Activated T-helper 17 cell treated with anti-CD3 and anti-CD28 coated beads, Interleukin-2, amount 50 U/mL, for 72 hours (primary cell): ENCODE measurements at regions not wholly inside any gene's neighbourhood (a gene's known extent, or its start where the extent isn't known, plus 50 kb on each side); places are given as distances from the start of the nearest gene placed in this dataset.
"Not testable (repeated sequence)": the region's sequence is repeated elsewhere in the genome, so short reads cannot be mapped to it uniquely, and the experiment has no call there.

ENCODE experiments used
- ATAC-seq: fragments of 150-1000 bp; cut with Tn5 transposase; replicated peaks from 2 replicates; pipeline ENCODE4 v1.10.0; 2021; ENCODE audit warnings: mild to moderate bottlenecking, moderate library complexity
- H3K27ac Mint-ChIP-seq: one replicate; pipeline ENCODE4 v1.8.0; 2022; ENCODE audit warnings: mixed read lengths
- H3K27me3 Mint-ChIP-seq: one replicate; pipeline ENCODE4 v1.8.0; 2022; ENCODE audit warnings: mixed read lengths
- H3K36me3 Mint-ChIP-seq: one replicate; pipeline ENCODE4 v1.8.0; 2022; ENCODE audit warnings: low read depth, mild to moderate bottlenecking, mixed read lengths
- H3K4me1 Mint-ChIP-seq: one replicate; pipeline ENCODE4 v1.8.0; 2022; ENCODE audit warnings: mixed read lengths
- H3K4me3 Mint-ChIP-seq: one replicate; pipeline ENCODE4 v1.8.0; 2022; ENCODE audit warnings: mild to moderate bottlenecking, mixed read lengths
- H3K9me3 Mint-ChIP-seq: one replicate; pipeline ENCODE4 v1.8.0; 2022; ENCODE audit warnings: mixed read lengths

DNA sequence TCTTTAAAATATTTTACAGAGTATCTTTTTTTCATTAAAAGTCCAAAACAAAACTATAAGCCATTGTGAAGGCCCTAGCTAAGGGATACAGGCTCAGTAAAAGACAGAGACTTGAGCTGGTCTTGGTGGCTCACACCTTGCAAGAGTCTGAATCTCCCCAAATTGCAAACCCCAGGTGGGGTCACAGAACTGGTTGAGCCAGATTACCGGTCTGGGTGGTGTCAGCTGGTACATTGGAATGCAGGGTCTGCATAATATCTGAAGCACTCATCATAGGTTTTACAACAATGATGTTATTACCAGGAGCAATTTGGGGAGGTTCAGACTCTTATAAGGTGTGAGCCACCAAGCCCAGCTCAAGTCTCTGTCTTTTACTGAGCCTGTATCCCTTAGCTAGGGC is 201.2 kb upstream of the ARPP21 start:
- Mint-ChIP-seq H3K4me3 (no peak overlapping the region), H3K27me3 (no peaks in the 10 kb centered on the region), H3K4me1 (no peaks in the 10 kb centered on the region), H3K36me3 (no peaks in the 10 kb centered on the region), H3K27ac (no peak overlapping the region), H3K9me3 (peaks cover 11% of the 10 kb centered on the region)
- ATAC-seq, result no peak

DNA sequence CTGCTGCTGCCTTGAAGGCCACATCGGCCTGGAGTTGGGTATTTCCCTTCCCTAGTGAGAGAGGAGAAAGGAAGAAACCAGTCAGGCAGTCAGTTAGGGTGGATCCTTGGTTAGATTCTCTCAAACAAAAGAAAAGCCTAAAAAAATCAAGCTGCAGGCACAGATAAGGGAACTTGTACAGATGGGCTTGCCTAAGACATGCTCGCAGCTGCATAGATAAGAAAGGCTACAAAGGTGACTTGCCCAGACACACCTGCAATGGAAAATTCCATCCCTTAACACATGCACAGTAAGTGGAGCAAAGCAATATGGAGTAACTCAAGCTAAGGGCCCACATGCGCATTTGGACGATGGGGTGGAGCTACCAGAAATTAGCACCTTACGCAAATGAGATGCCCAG is 199.7 kb upstream of the ARPP21 start:
- Mint-ChIP-seq H3K36me3 (no peaks in the 10 kb centered on the region), H3K4me1 (no peaks in the 10 kb centered on the region), H3K4me3 (no peak overlapping the region), H3K27ac (no peak overlapping the region), H3K27me3 (no peaks in the 10 kb centered on the region), H3K9me3 (peaks cover 19% of the 10 kb centered on the region)
- no peak for ATAC-seq

DNA sequence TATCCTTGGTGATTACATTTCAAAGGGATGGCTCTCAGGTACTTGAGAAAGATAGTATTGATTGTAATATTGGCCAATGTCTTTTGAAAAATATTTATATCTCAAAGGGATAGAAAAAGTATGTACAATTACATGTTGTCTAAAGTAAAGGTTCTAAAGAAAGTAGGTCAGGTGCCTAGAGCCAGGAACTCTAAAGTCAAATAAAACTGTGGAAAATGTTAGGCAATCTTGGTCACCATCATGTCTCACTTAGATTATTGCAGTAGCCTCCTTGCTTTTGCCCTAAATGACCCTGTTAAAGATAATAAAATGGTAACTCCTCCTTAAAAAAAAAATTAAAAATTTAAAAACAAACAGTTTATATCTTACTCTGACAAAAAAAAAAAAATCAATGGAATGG is 198.5 kb upstream of the ARPP21 start:
- no peak for ATAC-seq
- no peaks in the 10 kb centered on the region for H3K36me3 Mint-ChIP-seq
- no peaks in the 10 kb centered on the region for H3K27me3 Mint-ChIP-seq
- no peak overlapping the region for H3K4me3 Mint-ChIP-seq
- H3K27ac Mint-ChIP-seq, result no peak overlapping the region
- H3K4me1 Mint-ChIP-seq, result no peaks in the 10 kb centered on the region
- peaks cover 19% of the 10 kb centered on the region for H3K9me3 Mint-ChIP-seq

DNA sequence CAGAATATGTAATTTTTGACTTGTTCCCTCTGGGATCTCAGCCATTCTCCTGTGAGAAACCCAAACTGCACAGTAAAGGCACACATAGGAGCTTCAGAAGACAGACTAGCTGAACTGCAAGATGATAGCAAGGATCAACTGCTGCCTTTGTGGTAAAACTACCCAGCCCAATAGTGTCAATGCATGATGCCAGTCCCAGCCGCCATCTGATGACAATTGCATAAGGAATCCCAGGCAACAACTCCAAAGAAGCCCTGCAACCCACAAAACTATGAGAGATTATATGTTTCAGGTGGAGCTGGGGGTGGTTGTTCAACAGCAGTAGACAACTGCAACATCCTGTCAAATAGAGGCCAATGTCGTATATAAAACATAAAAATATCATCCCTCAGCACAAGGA is 192.4 kb upstream of the ARPP21 start:
- Mint-ChIP-seq H3K27me3 (no peaks in the 10 kb centered on the region), H3K9me3 (peaks cover 16% of the 10 kb centered on the region), H3K27ac (no peak overlapping the region), H3K36me3 (no peaks in the 10 kb centered on the region), H3K4me3 (no peak overlapping the region), H3K4me1 (no peaks in the 10 kb centered on the region)
- ATAC-seq, result no peak

DNA sequence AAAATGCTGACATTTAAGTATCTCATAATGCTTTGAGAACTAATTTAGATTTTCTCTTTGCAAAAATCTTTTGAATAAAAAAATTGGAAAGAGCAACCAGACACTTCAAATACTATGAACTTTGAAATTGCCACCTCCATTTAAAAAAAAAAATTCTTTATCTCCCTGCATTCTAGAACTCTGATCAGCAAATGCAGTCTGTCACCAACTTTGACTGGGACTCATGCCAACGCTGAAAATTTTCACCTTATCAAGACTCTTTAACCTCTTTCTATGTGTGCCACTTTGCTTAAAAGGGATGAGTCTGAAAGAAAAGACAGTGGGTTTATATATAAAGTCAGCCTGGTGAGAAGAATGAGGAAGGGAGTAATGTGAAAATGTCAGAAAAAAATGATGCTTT is 191.2 kb upstream of the ARPP21 start:
- Mint-ChIP-seq H3K27ac (no peak overlapping the region), H3K27me3 (no peaks in the 10 kb centered on the region), H3K4me3 (no peak overlapping the region), H3K9me3 (peaks cover 11% of the 10 kb centered on the region), H3K36me3 (no peaks in the 10 kb centered on the region), H3K4me1 (no peaks in the 10 kb centered on the region)
- no peak for ATAC-seq

DNA sequence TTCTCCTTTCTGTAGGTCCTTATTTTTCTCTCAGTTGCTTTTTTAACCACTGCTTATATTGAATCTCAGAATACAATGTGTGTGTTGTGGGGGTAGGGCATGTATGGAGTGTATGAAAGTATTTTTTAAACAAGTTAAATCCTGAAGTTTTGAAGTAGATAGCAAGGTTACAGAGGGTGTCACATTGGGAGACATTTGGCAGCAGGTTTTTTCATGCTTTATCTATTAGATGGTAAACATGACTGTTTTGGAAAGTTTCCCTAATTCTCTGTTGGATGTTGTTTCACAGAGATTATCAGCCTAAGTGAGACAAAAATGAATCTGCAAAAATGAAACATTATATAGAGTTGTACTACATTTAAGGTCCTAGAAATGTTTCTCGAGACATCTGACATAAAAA is 190.6 kb upstream of the ARPP21 start:
- no peaks in the 10 kb centered on the region for H3K36me3 Mint-ChIP-seq
- no peak overlapping the region for H3K27ac Mint-ChIP-seq
- no peaks in the 10 kb centered on the region for H3K27me3 Mint-ChIP-seq
- no peak for ATAC-seq
- no peak overlapping the region for H3K4me3 Mint-ChIP-seq
- peaks cover 12% of the 10 kb centered on the region for H3K9me3 Mint-ChIP-seq
- no peaks in the 10 kb centered on the region for H3K4me1 Mint-ChIP-seq

DNA sequence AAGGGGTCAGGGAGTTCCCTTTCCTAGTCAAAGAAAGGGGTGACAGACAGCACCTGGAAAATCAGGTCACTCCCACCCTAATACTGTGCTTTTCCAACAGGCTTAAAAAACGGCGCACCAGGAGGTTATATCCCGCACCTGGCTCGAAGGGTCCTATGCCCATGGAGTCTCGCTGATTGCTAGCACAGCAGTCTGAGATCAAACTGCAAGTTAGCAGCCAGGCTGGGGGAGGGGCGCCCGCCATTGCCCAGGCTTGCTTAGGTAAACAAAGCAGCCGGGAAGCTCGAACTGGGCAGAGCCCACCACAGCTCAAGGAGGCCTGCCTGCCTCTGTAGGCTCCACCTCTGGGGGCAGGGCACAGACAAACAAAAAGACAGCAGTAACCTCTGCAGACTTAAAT is 184.5 kb upstream of the ARPP21 start:
- not testable (repeated sequence) for H3K4me1 Mint-ChIP-seq, ATAC-seq, H3K27me3 Mint-ChIP-seq, H3K36me3 Mint-ChIP-seq, H3K27ac Mint-ChIP-seq, H3K4me3 Mint-ChIP-seq
- H3K9me3 Mint-ChIP-seq, result peaks cover 27% of the 10 kb centered on the region

DNA sequence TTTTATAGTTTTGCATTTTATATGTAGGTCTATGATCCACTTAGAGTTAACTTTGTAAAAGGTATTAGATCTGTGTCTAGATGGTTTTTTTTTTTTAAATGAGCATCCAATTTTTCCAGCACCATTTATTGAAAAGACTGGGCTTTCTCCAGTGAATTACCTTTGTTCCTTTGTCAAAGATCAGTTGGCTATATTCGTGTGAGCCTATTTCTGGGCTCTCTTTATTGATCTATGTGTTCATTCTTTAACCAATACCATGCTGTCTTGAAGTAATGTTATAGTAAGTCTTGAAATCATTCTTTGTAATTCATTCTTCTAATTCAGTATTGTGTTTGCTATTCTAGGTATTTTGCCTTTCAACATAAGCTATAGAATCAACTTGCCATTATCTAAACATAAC is 165.4 kb upstream of the ARPP21 start:
- H3K9me3 Mint-ChIP-seq, result peaks cover 13% of the 10 kb centered on the region
- H3K27ac Mint-ChIP-seq, result no peak overlapping the region
- no peaks in the 10 kb centered on the region for H3K4me1 Mint-ChIP-seq
- no peaks in the 10 kb centered on the region for H3K36me3 Mint-ChIP-seq
- H3K4me3 Mint-ChIP-seq, result no peak overlapping the region
- no peaks in the 10 kb centered on the region for H3K27me3 Mint-ChIP-seq
- no peak for ATAC-seq

DNA sequence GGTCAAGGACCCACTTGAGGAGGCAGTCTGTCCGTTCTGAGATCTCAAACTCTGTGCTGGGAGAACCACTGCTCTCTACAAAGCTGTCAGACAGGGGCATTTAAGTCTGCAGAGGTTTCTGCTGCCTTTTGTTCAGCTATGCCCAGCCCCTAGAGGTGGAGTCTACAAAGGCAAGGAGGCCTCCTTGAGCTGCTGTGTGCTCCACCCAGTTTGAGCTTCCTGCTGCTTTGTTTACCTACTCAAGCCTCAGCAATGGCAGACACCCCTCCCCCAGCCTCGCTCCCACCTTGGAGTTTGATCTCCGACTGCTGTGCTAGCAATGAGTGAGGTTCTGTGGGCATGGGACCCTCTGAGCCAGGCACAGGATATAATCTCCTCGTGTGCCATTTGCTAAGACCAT is 156.8 kb upstream of the ARPP21 start:
- not testable (repeated sequence) for H3K9me3 Mint-ChIP-seq, H3K36me3 Mint-ChIP-seq, H3K4me3 Mint-ChIP-seq, ATAC-seq, H3K4me1 Mint-ChIP-seq, H3K27me3 Mint-ChIP-seq, H3K27ac Mint-ChIP-seq

DNA sequence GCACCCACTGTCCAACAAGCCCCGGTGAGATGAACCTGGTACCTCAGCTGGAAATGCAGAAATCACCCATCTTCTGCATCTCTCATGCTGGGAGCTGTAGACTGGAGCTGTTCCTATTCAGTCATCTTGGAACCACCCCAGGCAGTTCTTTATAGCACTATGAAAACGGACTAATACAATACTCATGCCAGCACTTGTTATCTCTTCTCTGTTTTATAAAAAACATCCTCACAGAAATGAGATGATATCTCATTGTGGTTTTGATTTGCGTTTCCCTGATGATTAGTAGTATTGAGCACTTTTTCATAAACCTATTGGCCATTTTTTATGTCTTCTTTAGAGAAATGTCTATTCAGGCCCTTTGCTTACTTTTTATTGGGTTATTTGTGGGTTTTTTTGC is 156.2 kb upstream of the ARPP21 start:
- Mint-ChIP-seq H3K9me3 (no peaks in the 10 kb centered on the region), H3K27me3 (no peaks in the 10 kb centered on the region), H3K4me1 (no peaks in the 10 kb centered on the region), H3K27ac (no peak overlapping the region), H3K4me3 (no peak overlapping the region), H3K36me3 (no peaks in the 10 kb centered on the region)
- ATAC-seq, result no peak

DNA sequence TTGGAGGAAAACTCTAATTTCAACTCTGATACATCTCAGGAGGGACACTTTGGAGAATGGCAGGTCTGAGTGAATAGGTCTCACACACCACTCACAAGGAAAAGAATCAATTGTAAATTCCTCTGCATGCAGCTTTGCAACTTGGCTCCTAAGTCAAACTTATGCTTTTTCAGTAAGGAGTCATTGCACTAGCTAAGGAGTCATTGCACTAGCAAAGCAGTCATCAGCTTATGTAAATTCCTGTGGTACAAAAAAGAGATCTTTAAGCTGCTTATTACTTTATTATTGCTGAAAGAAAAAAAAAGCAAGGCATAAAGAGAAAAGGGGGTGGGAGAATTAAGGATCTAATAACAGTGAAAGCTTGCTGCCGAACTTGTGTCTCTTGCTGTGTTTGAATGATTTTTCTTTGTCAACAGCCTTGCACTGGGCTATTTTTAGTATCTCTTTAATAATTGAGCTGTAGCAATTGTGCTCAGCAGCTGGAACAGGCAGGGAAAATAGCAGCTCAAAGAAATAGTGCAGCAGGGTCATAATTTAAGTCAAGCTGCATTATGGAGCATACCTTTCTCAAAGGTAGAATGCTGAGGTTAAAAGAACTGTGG is 154.3 kb upstream of the ARPP21 start:
- Mint-ChIP-seq H3K4me1 (no peaks in the 10 kb centered on the region), H3K36me3 (no peaks in the 10 kb centered on the region), H3K9me3 (no peaks in the 10 kb centered on the region), H3K27me3 (no peaks in the 10 kb centered on the region), H3K27ac (no peak overlapping the region), H3K4me3 (no peak overlapping the region)
- ATAC-seq, result no peak

DNA sequence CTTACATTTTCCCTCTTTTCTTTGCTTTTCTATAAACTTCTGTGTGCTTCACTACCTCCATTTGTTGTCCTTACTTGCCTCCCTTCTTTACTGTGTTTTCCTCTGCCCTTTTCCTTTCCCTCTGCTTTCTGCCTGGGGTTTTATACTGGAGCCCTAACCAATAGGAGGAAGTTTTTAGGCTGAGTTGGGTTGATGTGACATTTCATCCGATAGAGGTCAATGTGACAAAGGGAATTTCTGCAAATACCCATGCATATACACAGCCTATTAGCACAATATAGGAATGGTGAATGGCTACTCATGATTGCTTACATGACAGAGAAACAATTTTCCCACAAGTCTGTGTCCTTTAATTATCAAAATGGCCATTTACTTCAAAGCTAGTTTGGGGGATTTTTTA is 153.0 kb upstream of the ARPP21 start:
- Mint-ChIP-seq H3K27ac (no peak overlapping the region), H3K4me3 (no peak overlapping the region), H3K9me3 (peaks cover 5% of the 10 kb centered on the region), H3K27me3 (no peaks in the 10 kb centered on the region), H3K36me3 (no peaks in the 10 kb centered on the region), H3K4me1 (no peaks in the 10 kb centered on the region)
- ATAC-seq, result no peak

DNA sequence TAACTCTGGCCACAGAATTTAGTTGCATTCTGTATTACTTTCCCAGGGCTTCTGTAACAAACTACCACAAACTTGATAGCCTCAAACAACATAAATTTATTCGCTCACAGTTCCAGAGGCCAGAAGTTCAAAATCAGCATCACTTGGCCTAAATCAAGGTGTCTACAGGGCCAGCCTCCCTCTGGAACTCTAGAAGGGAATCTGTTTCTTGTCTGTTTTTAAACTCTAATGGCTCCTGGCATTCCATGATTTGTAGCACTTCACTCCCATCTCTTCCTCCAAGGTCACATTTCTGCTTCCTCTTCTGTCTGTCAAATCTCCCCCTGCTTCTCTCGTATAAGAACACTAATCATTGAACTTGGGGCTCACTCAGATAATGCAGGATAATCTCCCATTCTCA is 151.9 kb upstream of the ARPP21 start:
- H3K4me3 Mint-ChIP-seq, result no peak overlapping the region
- peaks cover 6% of the 10 kb centered on the region for H3K9me3 Mint-ChIP-seq
- ATAC-seq, result no peak
- no peaks in the 10 kb centered on the region for H3K4me1 Mint-ChIP-seq
- H3K36me3 Mint-ChIP-seq, result no peaks in the 10 kb centered on the region
- no peak overlapping the region for H3K27ac Mint-ChIP-seq
- H3K27me3 Mint-ChIP-seq, result no peaks in the 10 kb centered on the region

DNA sequence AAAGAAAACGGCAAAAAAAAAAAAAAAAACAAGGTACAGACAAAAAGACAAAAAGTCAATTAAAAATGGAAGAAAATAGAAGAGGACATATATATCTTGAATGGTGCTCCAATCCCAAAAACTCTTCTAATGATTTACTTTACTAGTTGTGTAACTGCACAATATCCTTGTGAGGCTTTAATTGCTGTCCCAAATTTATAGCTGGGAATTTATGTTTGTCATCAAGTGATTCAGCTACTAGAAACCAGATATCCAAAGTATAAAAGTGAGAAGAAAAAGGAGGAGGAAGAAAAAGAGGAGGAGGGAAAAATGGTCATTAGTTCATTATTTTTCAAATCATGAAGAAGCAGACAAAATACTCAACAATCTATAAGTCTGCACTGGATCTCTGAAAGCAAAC is 150.8 kb upstream of the ARPP21 start:
- no peaks in the 10 kb centered on the region for H3K4me1 Mint-ChIP-seq
- no peaks in the 10 kb centered on the region for H3K36me3 Mint-ChIP-seq
- no peaks in the 10 kb centered on the region for H3K27me3 Mint-ChIP-seq
- ATAC-seq, result no peak
- peaks cover 6% of the 10 kb centered on the region for H3K9me3 Mint-ChIP-seq
- H3K4me3 Mint-ChIP-seq, result no peak overlapping the region
- H3K27ac Mint-ChIP-seq, result no peak overlapping the region

DNA sequence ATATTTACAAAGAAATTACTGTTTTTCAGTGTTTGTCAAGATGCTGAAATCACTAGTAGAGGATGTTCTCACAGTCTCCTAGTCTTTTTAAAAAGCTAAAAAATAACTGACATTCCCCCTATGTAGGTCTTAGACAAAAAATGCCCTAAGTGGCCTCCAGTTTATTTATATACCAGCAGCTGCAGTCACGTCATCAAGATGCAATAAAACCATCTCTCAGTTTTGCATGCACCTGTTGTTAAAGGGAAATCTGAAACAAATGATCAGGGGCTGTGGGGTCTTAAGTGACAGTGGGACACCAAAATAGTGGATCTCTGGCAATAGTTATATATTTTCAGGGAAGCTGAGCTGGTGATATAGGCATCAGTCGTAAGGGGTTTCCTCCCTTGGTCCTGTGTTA is 146.5 kb upstream of the ARPP21 start:
- Mint-ChIP-seq H3K4me3 (no peak overlapping the region), H3K27me3 (no peaks in the 10 kb centered on the region), H3K4me1 (no peaks in the 10 kb centered on the region), H3K9me3 (peaks cover 6% of the 10 kb centered on the region), H3K27ac (no peak overlapping the region), H3K36me3 (no peaks in the 10 kb centered on the region)
- ATAC-seq, result no peak

DNA sequence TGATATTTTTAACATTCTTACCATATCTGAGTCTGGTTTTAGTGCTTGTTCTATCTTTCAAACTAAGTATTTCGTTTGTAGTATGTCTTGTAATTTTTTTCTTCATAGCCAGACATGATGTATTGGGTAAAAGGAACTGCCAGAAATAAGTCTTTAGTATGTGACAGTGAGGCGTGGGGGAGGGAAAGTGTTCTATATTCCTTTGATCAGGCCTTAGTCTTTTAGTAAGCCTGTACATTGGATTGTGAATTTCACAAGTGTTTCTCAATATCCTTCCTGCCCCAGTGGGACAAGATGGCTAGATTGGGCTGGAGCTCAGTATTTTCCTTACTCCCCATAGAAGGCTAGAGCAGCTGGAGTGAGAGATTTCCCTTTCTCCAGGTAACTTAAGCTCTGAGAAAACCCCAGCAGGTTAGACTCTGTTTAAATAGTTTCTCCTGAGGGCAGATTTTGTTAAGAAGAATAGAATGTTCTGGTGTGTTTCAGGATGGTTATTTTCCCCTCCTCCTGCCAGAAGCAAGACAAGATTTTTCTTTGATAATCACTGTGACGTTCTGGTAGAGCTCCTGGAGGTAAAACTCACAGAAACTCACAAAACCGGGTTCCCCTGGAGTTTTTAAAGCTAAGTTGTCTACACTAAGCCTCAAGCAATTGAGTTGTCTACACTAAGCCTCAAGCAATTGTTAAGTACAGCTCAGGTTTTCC is 140.7 kb upstream of the ARPP21 start:
- ATAC-seq, result no peak
- Mint-ChIP-seq H3K9me3 (peaks cover 8% of the 10 kb centered on the region), H3K36me3 (no peaks in the 10 kb centered on the region), H3K4me3 (no peak overlapping the region), H3K27me3 (no peaks in the 10 kb centered on the region), H3K4me1 (no peaks in the 10 kb centered on the region), H3K27ac (no peak overlapping the region)
